Activated T-cell treated with anti-CD3 and anti-CD28 coated beads, Interleukin-2, amount 50 U/mL, for 72 hours (primary cell): ENCODE measurements at regions not wholly inside any gene's neighbourhood (a gene's known extent, or its start where the extent isn't known, plus 50 kb on each side); places are given as distances from the start of the nearest gene placed in this dataset.
"Not testable (repeated sequence)": the region's sequence is repeated elsewhere in the genome, so short reads cannot be mapped to it uniquely, and the experiment has no call there.

Source experiments
- ATAC-seq, 2 donors: fragments of 150-1000 bp; cut with Tn5 transposase; replicated peaks in 1 of 2; 2 replicates each; pipeline ENCODE4 v1.10.0; 2021; ENCODE audit warnings: moderate library complexity in 2 of 2, mild to moderate bottlenecking in 1 of 2
- DNase-seq, 2 donors: peaks; one replicate each; pipeline ENCODE4 v3.0.0; 2021 to 2022; ENCODE audit warnings: mixed read lengths in 1 of 2
- H3K27ac Mint-ChIP-seq: one replicate; pipeline ENCODE4 v1.8.0; 2022; ENCODE audit warnings: mild to moderate bottlenecking, moderate library complexity, mixed read lengths
- H3K27me3 Mint-ChIP-seq: one replicate; pipeline ENCODE4 v1.8.0; 2022; ENCODE audit warnings: low read depth, mixed read lengths
- H3K36me3 Mint-ChIP-seq, 2 donors: one replicate each; pipeline ENCODE4 v1.8.0; 2022; ENCODE audit warnings: mixed read lengths in 2 of 2, mild to moderate bottlenecking in 1 of 2; ENCODE audit not compliant: insufficient read depth in 2 of 2
- H3K4me1 Mint-ChIP-seq: one replicate; pipeline ENCODE4 v1.8.0; 2022; ENCODE audit warnings: low read depth, mixed read lengths
- H3K4me3 Mint-ChIP-seq, 2 donors: one replicate each; pipeline ENCODE4 v1.8.0; 2022; ENCODE audit warnings: mild to moderate bottlenecking in 2 of 2, mixed read lengths in 2 of 2, moderate library complexity in 2 of 2
- H3K9me3 Mint-ChIP-seq, 2 donors: one replicate each; pipeline ENCODE4 v1.8.0; 2022; ENCODE audit warnings: mixed read lengths in 2 of 2

- H3K27me3 Mint-ChIP-seq, result no peaks in the 10 kb centered on the region
- DNase-seq (no peak), ATAC-seq (no peak)
- H3K4me1 Mint-ChIP-seq, result no peaks in the 10 kb centered on the region
- no peak overlapping the region for H3K27ac Mint-ChIP-seq
- no peaks in the 10 kb centered on the region for H3K36me3 Mint-ChIP-seq
- H3K9me3 Mint-ChIP-seq, result peaks cover 0 to 2% of the 10 kb centered on the region in 2 donors
- no peak overlapping the region for H3K4me3 Mint-ChIP-seq
Measured at GRCh38 chr4:107366016-107366735, 330.1 kb upstream of the DKK2 start.

DNA sequence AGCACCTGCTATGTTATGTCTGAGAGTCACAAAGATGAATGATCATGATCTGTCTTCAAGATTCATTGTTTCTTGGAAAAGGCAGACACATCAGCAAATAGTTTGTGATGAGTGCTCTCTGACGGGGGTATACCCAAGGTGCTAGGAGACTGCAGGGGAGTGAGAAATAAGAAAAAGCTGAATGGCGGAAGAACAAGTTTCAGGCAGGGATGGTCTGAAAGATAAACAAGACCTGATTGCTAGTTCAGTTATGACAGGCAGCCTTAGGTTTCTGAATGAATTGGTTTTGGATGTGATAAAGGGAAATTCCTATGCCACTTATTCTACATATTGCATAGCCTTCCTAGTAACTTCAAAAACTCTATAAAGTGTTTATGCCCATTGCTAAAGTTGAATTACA lies 327.0 kb upstream of the DKK2 start:
- no peaks in the 10 kb centered on the region for H3K27me3 Mint-ChIP-seq
- H3K4me1 Mint-ChIP-seq, result no peaks in the 10 kb centered on the region
- ATAC-seq, result peak; percentile 76 to 95
- no peaks in the 10 kb centered on the region for H3K36me3 Mint-ChIP-seq
- H3K9me3 Mint-ChIP-seq, result no peaks in the 10 kb centered on the region
- no peak overlapping the region for H3K4me3 Mint-ChIP-seq
- DNase-seq, result no peak
- H3K27ac Mint-ChIP-seq, result no peak overlapping the region

- no peaks in the 10 kb centered on the region for H3K36me3 Mint-ChIP-seq
- no peaks in the 10 kb centered on the region for H3K9me3 Mint-ChIP-seq
- no peak overlapping the region for H3K27ac Mint-ChIP-seq
- ATAC-seq (no peak), DNase-seq (no peak)
- H3K27me3 Mint-ChIP-seq, result no peaks in the 10 kb centered on the region
- H3K4me1 Mint-ChIP-seq, result no peaks in the 10 kb centered on the region
- no peak overlapping the region for H3K4me3 Mint-ChIP-seq
Measured at GRCh38 chr4:107359208-107359607, 323.1 kb upstream of the DKK2 start.

DNA sequence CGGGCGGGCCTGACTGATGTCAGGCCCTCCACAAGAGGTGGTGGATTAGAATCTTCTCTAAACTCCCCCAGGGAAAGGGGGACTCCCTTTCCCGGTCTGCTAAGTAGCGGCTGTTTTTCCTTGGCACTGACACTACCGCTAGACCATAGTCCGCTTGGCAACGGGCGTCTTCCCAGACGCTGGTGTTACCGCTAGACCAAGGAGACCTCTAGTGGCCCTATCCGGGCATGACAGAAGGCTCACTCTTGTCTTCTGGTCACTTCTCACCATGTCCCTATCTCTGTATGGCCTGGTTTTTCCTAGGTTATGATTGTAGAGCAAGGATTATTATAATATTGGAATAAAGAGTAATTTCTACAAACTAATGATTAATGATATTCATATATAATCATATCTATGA lies 318.2 kb upstream of the DKK2 start:
- not testable (repeated sequence) for ATAC-seq, H3K27me3 Mint-ChIP-seq, H3K4me3 Mint-ChIP-seq, H3K27ac Mint-ChIP-seq, H3K9me3 Mint-ChIP-seq, H3K4me1 Mint-ChIP-seq, H3K36me3 Mint-ChIP-seq
- DNase-seq, result peak in 1 of 2 donors; percentile 11

- Mint-ChIP-seq H3K27me3 (peaks cover 5% of the 10 kb centered on the region), H3K9me3 (no peaks in the 10 kb centered on the region), H3K4me3 (no peak overlapping the region), H3K4me1 (no peaks in the 10 kb centered on the region), H3K36me3 (no peaks in the 10 kb centered on the region), H3K27ac (no peak overlapping the region)
- DNase-seq (no peak), ATAC-seq (no peak)
Measured at GRCh38 chr4:107351196-107351595, 315.1 kb upstream of the DKK2 start.

- Mint-ChIP-seq H3K27ac (no peak overlapping the region), H3K36me3 (no peaks in the 10 kb centered on the region), H3K27me3 (peaks cover 5% of the 10 kb centered on the region), H3K4me3 (no peak overlapping the region), H3K4me1 (no peaks in the 10 kb centered on the region), H3K9me3 (no peaks in the 10 kb centered on the region)
- ATAC-seq, result no peak
- DNase-seq, result no peak
Measured at GRCh38 chr4:107349732-107350131, 313.6 kb upstream of the DKK2 start.

- DNase-seq (no peak), ATAC-seq (no peak)
- no peaks in the 10 kb centered on the region for H3K4me1 Mint-ChIP-seq
- no peaks in the 10 kb centered on the region for H3K36me3 Mint-ChIP-seq
- peaks cover 5% of the 10 kb centered on the region for H3K27me3 Mint-ChIP-seq
- no peaks in the 10 kb centered on the region for H3K9me3 Mint-ChIP-seq
- no peak overlapping the region for H3K4me3 Mint-ChIP-seq
- no peak overlapping the region for H3K27ac Mint-ChIP-seq
Measured at GRCh38 chr4:107349266-107349665, 313.2 kb upstream of the DKK2 start.

- Mint-ChIP-seq H3K4me1 (no peaks in the 10 kb centered on the region), H3K9me3 (no peaks in the 10 kb centered on the region), H3K36me3 (no peaks in the 10 kb centered on the region), H3K27ac (no peak overlapping the region), H3K27me3 (peaks cover 5% of the 10 kb centered on the region), H3K4me3 (no peak overlapping the region)
- DNase-seq, result no peak
- ATAC-seq, result no peak
Measured at GRCh38 chr4:107348188-107349050, 312.3 kb upstream of the DKK2 start.

- Mint-ChIP-seq H3K9me3 (peaks cover 3 to 4% of the 10 kb centered on the region in 2 donors), H3K27me3 (no peaks in the 10 kb centered on the region), H3K36me3 (no peaks in the 10 kb centered on the region), H3K4me1 (no peaks in the 10 kb centered on the region), H3K4me3 (no peak overlapping the region), H3K27ac (no peak overlapping the region)
- ATAC-seq (no peak), DNase-seq (no peak)
Measured at GRCh38 chr4:107333518-107333917, 297.4 kb upstream of the DKK2 start.

- not testable (repeated sequence) for ATAC-seq, H3K36me3 Mint-ChIP-seq, H3K4me1 Mint-ChIP-seq, H3K27me3 Mint-ChIP-seq, H3K9me3 Mint-ChIP-seq, H3K27ac Mint-ChIP-seq, H3K4me3 Mint-ChIP-seq, DNase-seq
Measured at GRCh38 chr4:107332656-107333055, 296.5 kb upstream of the DKK2 start.

GRCh38 chr4:107330916-107331315 lies 294.8 kb upstream of the DKK2 start:
- no peak overlapping the region for H3K27ac Mint-ChIP-seq
- DNase-seq (no peak), ATAC-seq (no peak)
- no peaks in the 10 kb centered on the region for H3K36me3 Mint-ChIP-seq
- peaks cover 7 to 8% of the 10 kb centered on the region in 2 donors for H3K9me3 Mint-ChIP-seq
- H3K4me3 Mint-ChIP-seq, result no peak overlapping the region
- no peaks in the 10 kb centered on the region for H3K4me1 Mint-ChIP-seq
- no peaks in the 10 kb centered on the region for H3K27me3 Mint-ChIP-seq

DNA sequence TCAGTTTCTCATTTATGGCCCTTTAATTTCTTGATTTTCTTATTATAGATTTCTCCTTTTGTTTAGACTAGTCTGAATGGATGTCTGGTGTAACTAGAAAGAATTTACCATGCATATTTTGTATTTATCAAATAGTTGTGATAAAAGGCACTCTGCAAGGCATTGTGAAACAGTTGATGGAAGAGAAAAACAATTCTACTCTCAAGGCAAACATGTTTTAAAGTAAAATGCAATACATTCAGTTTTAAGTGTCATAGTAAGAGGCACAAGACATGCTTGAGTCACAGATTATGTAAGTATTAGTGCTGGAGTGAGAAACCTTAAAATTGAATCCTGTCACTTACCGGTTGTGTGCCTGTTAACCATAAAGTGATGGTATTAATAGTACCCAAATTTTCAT lies 283.3 kb upstream of the DKK2 start:
- H3K27me3 Mint-ChIP-seq, result no peaks in the 10 kb centered on the region
- DNase-seq (no peak), ATAC-seq (no peak)
- H3K9me3 Mint-ChIP-seq, result peaks cover 0 to 2% of the 10 kb centered on the region in 2 donors
- no peaks in the 10 kb centered on the region for H3K4me1 Mint-ChIP-seq
- no peak overlapping the region for H3K4me3 Mint-ChIP-seq
- H3K27ac Mint-ChIP-seq, result no peak overlapping the region
- peaks cover 0 to 2% of the 10 kb centered on the region in 2 donors for H3K36me3 Mint-ChIP-seq

- Mint-ChIP-seq H3K27ac (no peak overlapping the region), H3K27me3 (no peaks in the 10 kb centered on the region), H3K36me3 (peaks cover 0 to 2% of the 10 kb centered on the region in 2 donors), H3K4me1 (no peaks in the 10 kb centered on the region), H3K9me3 (peaks cover 0 to 2% of the 10 kb centered on the region in 2 donors), H3K4me3 (no peak overlapping the region)
- ATAC-seq (no peak), DNase-seq (no peak)
Measured at GRCh38 chr4:107318078-107318477, 282.0 kb upstream of the DKK2 start.
